ENCODE measurements at regions not wholly inside any gene's neighbourhood (a gene's known extent, or its start where the extent isn't known, plus 50 kb on each side); places are given as distances from the start of the nearest gene placed in this dataset.

GRCh38 chr11:130790689-130791088, 125.6 kb downstream of the SNX19 start:
- H3K79me1 ChIP-seq (ENCODE audit: insufficient read depth, low read depth, low read length, poor library complexity, severe bottlenecking) = no peaks in the 10 kb centered on the region
- Mint-ChIP-seq H3K36me3 (ENCODE audit: insufficient read depth in 1 of 3, low read depth in 3 of 3) (peaks cover 0 to 7% (median 4%) of the 10 kb centered on the region in 3 experiments; a peak in 2 of 7 replicates), H3K27ac (no peak overlapping the region), H3K27me3 (ENCODE audit: low read depth) (peaks cover 1% of the 10 kb centered on the region; the same call in 1 of the 2 replicates), H3K4me3 (no peak overlapping the region), H3K9me3 (peaks cover 9% of the 10 kb centered on the region in 2 experiments; a peak in 4 of 5 replicates), H3K4me1 (peaks cover 11 to 12% of the 10 kb centered on the region in 2 experiments)
- no peak overlapping the region for H3K9ac ChIP-seq (ENCODE audit: extremely low read depth, insufficient read length, low read length)
- no peak overlapping the region for H2BK5ac ChIP-seq (ENCODE audit: insufficient read length, low read length)
- no peak overlapping the region for H2BK12ac ChIP-seq (ENCODE audit: insufficient read length, low read depth, low read length)
- no peak overlapping the region for H4K5ac ChIP-seq (ENCODE audit: insufficient read length, low read depth, low read length)
- no peaks in the 10 kb centered on the region for H3K9me3 ChIP-seq (ENCODE audit: control insufficient read depth, low read depth, low read length)
- no peak overlapping the region for H3K56ac ChIP-seq (ENCODE audit: insufficient read length, low read depth, low read length)
- DNase-seq = no peak
- no peak overlapping the region for H2AK5ac ChIP-seq (ENCODE audit: insufficient read length, low read length)
- no peak overlapping the region for H4K91ac ChIP-seq (ENCODE audit: insufficient read length, low read depth, low read length)
- H4K20me1 ChIP-seq (ENCODE audit: control insufficient read depth, insufficient read depth, insufficient read length) = no peaks in the 10 kb centered on the region
- TF ChIP-seq CTCF (conservative IDR thresholded peaks at IDR 0.05) = no peak
- H3K79me2 ChIP-seq (ENCODE audit: insufficient read depth, low read length) = no peaks in the 10 kb centered on the region
- H3T11ph ChIP-seq (ENCODE audit: low read length) = no peak overlapping the region
- no peak overlapping the region for H3K23ac ChIP-seq (ENCODE audit: insufficient read length, low read depth, low read length)
- 0 out of 2 replicates have a peak, but pooled peaks cover 2% of the 10 kb centered on the region for H3K27me3 ChIP-seq (ENCODE audit: insufficient read depth, low read length)
- H3K4me2 ChIP-seq (ENCODE audit: insufficient read depth, insufficient read length, low read length) = no peak overlapping the region
- no peak overlapping the region for H3K18ac ChIP-seq (ENCODE audit: insufficient read length, low read depth, low read length)
- H2AFZ ChIP-seq (ENCODE audit: low read length) = no peak overlapping the region
- no peak overlapping the region for H3K4ac ChIP-seq (ENCODE audit: low read depth, low read length)
- H4K8ac ChIP-seq (replicated peaks; ENCODE audit: insufficient read length, low read depth, low read length) = no peak overlapping the region
- H3K27ac ChIP-seq (ENCODE audit: insufficient read length, low read depth, low read length) = no peak overlapping the region
- no peak overlapping the region for H2BK120ac ChIP-seq (ENCODE audit: low read depth, low read length, poor library complexity, severe bottlenecking)
- H3K4me1 ChIP-seq (ENCODE audit: insufficient read depth, low read length) = no peaks in the 10 kb centered on the region
- no peak overlapping the region for H2BK15ac ChIP-seq (ENCODE audit: low read depth, low read length)
- no CpG with 5 or more reads among the region's 2 CpGs for WGBS (ENCODE audit: extremely low coverage, insufficient read length, low lambda C conversion rate)
- H2BK20ac ChIP-seq (ENCODE audit: low read depth, low read length, poor library complexity, severe bottlenecking) = no peak overlapping the region
- no peaks in the 10 kb centered on the region for H3K23me2 ChIP-seq (ENCODE audit: insufficient read length, low read depth, low read length, poor library complexity, severe bottlenecking)
- no peak overlapping the region for H3K14ac ChIP-seq (ENCODE audit: insufficient read depth, low read length)

Data from H9 (cell line).